DOHH2 (cell line): ENCODE measurements at regions not wholly inside any gene's neighbourhood (a gene's known extent, or its start where the extent isn't known, plus 50 kb on each side); places are given as distances from the start of the nearest gene placed in this dataset.

ENCODE experiments used
- EZH2phosphoT487 ChIP-seq: fragments of 200-600 bp; sonication (generic); IDR thresholded peaks from 2 replicates; pipeline ENCODE4 v1.6.1; 2017; ENCODE audit warnings: borderline replicate concordance, mild to moderate bottlenecking, antibody characterized with exemption, low read length, moderate library complexity, mixed read lengths
- TF ChIP-seq, protein P1 (sequence below): fragments of 200-600 bp; sonication (generic); IDR thresholded peaks from one replicate; pipeline ENCODE4 v1.5.1; 2014; ENCODE audit warnings: antibody characterized with exemption, mild to moderate bottlenecking, low read depth, low read length; ENCODE audit not compliant: poor library complexity, severe bottlenecking

GRCh38 chr6:1479601-1480221 is 90.3 kb downstream of the FOXF2 start:
- TF ChIP-seq, protein P1, sequence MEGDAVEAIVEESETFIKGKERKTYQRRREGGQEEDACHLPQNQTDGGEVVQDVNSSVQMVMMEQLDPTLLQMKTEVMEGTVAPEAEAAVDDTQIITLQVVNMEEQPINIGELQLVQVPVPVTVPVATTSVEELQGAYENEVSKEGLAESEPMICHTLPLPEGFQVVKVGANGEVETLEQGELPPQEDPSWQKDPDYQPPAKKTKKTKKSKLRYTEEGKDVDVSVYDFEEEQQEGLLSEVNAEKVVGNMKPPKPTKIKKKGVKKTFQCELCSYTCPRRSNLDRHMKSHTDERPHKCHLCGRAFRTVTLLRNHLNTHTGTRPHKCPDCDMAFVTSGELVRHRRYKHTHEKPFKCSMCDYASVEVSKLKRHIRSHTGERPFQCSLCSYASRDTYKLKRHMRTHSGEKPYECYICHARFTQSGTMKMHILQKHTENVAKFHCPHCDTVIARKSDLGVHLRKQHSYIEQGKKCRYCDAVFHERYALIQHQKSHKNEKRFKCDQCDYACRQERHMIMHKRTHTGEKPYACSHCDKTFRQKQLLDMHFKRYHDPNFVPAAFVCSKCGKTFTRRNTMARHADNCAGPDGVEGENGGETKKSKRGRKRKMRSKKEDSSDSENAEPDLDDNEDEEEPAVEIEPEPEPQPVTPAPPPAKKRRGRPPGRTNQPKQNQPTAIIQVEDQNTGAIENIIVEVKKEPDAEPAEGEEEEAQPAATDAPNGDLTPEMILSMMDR: no peak
- no peak for TF ChIP-seq EZH2phosphoT487
